HG03280 (cell line): ENCODE measurements at regions not wholly inside any gene's neighbourhood (a gene's known extent, or its start where the extent isn't known, plus 50 kb on each side); places are given as distances from the start of the nearest gene placed in this dataset.
"Not testable (repeated sequence)": the region's sequence is repeated elsewhere in the genome, so short reads cannot be mapped to it uniquely, and the experiment has no call there.

Experiments used
- ATAC-seq: cut with Tn5 transposase; IDR thresholded peaks from one replicate; pipeline ENCODE4 v1.9.1; 2021; ENCODE audit warnings: mild to moderate bottlenecking, moderate library complexity; ENCODE audit not compliant: unreplicated experiment

GRCh38 chr16:75983296-75983695 is 257.0 kb upstream of the CPHXL start:
- ATAC-seq = no peak

- no peak for ATAC-seq
Measured at GRCh38 chr16:75983741-75984381, 257.6 kb upstream of the CPHXL start.

- ATAC-seq = no peak
Measured at GRCh38 chr16:75987323-75987722, 261.0 kb upstream of the CPHXL start.

DNA sequence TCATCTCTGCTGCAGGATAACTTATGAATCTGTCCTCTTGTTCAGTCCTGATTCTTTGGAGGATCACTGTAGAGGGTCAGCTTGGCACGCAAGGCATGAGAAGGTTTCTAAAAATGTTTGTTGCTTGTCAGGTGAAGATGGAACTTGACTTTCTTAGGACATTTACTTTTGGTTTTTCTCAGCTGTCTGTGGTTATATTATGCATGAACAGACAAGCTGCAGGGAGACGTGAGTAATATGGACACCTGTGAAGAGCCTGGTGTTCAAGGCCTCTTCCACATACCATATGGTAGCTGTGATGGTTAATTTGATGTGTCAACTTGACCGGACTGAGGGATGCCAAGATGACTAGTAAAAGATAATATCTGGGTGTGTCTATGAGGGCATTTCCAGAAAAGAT is 270.2 kb upstream of the CPHXL start:
- ATAC-seq = no peak

- ATAC-seq = no peak
Measured at GRCh38 chr16:75997606-75998005, 271.3 kb upstream of the CPHXL start.

GRCh38 chr16:76007645-76008044 is 269.6 kb upstream of the CNTNAP4 start:
- ATAC-seq = no peak

- no peak for ATAC-seq
Measured at GRCh38 chr16:76023835-76024234, 253.4 kb upstream of the CNTNAP4 start.

DNA sequence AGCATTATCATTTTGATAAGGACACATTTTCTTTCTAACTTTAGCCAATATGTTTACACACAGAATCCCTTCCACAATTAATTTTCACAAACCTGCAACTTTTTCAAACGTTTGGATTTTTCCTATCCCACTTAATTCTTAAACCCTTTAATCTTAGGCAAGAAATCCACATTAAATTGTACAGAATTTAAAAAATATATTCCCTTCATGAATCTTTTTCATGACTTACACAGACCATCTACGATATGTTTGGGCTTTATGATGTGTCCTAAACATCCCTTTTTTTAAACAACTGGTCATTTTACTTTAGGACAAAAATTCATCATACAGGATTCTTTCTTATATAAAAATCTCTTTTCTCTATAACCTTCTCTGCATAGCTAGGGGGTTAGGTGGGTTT is 241.5 kb upstream of the CNTNAP4 start:
- no peak for ATAC-seq

- no peak for ATAC-seq
Measured at GRCh38 chr16:76038097-76038496, 239.1 kb upstream of the CNTNAP4 start.

DNA sequence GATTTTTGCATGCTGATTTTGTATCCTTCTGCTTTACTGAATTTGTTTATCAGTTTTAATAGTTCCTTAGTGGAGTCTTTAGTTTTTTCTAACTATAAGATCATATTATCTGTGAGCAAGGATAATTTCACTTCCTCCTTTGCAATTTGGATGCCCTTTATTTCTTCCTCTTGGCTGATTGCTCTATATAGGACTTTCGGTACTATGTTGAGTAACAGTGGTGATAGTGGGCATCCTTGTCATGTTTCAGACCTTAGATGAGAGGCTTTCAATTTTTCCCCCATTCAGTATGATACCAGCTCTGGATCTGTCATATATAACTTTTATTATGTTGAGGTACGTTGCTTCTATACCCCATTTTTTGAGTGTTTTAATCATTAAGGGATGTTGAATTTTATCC is 224.5 kb upstream of the CNTNAP4 start:
- ATAC-seq = no peak

DNA sequence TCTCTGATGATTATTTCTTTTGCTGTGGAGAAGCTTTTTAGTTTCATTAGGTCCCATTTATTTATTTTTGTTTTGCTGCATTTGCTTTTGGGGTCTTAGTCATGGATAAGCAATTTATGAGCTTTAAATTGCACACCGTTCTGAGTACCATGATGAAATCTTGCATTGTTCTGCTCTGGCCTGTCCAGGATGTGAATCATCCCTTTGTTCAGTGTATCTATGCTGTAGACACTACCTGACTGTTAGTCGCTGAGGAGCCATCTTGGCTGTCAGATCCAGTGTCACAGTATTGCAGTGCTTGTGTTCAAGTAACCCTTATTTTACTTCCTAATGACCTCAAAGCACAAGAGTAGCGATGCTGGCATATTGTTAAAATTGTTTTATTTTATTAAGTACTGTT is 218.0 kb upstream of the CNTNAP4 start:
- ATAC-seq = no peak

- no peak for ATAC-seq
Measured at GRCh38 chr16:76059701-76060100, 217.5 kb upstream of the CNTNAP4 start.

- ATAC-seq = no peak
Measured at GRCh38 chr16:76071690-76072089, 205.5 kb upstream of the CNTNAP4 start.

GRCh38 chr16:76081967-76082366 is 195.2 kb upstream of the CNTNAP4 start:
- no peak for ATAC-seq

DNA sequence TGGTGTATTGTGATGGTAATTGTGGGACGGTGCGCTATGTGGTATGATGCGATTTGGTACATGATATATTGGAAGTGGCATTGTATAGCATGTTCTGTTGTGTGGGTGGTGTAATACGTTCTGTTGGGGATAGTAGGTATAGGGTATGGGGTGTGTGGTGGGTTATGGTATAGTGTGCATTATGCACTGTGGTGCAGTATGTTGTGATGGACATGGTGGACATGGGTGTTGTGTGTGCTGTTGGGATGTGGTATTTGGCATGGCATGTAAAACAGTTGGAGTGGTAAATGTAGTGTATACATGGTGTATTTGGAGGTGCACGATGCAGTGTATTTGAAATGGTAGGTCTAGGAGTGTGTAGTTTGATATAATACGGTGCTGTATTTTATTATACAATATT is 170.6 kb upstream of the CNTNAP4 start:
- no peak for ATAC-seq

DNA sequence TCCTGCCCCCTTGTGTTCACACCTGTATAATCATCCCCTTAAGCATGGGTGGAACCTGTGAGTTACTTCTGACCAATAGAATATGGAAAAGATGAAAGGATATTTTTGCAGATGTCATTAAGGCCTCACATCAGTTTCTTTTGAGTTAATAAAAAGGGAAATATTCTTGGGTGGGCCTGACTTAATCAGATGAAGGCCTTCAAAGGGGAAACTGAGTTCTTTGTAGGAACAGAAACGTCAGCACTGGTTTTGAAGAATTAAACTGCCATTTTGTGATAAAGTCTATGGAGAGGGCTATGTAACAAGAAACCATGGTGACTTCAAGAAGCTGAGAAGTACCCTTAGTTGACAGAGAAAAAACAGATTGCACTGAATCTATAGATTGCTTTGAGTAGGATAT is 168.7 kb upstream of the CNTNAP4 start:
- ATAC-seq = no peak

- ATAC-seq = no peak
Measured at GRCh38 chr16:76114681-76115080, 162.5 kb upstream of the CNTNAP4 start.

GRCh38 chr16:76118344-76118743 is 158.9 kb upstream of the CNTNAP4 start:
- ATAC-seq = no peak

- no peak for ATAC-seq
Measured at GRCh38 chr16:76121636-76122035, 155.6 kb upstream of the CNTNAP4 start.

- ATAC-seq = no peak
Measured at GRCh38 chr16:76123966-76124365, 153.2 kb upstream of the CNTNAP4 start.

DNA sequence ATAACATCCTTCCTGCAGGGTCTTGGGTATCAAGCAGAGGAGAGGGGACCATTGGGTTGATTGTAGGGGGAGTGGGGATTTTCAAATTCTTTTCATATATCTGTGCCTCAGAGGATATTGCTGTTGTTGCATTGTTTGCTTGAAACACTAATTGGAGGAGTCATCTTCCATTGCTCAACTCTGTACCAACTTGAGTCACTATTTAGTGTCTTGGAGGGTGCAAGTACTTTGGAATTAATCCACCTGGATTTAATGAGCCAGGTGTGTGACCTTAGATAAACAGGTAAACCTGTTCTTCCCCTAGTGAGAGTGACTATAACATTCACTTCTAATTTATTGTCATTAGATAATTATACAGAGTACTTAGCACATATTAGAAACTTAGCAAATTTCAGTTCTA is 151.3 kb upstream of the CNTNAP4 start:
- no peak for ATAC-seq

- not testable (repeated sequence) for ATAC-seq
Measured at GRCh38 chr16:76138056-76138455, 139.1 kb upstream of the CNTNAP4 start.

GRCh38 chr16:76157629-76158028 is 119.6 kb upstream of the CNTNAP4 start:
- ATAC-seq = no peak
